ENCODE measurements at regions not wholly inside any gene's neighbourhood (a gene's known extent, or its start where the extent isn't known, plus 50 kb on each side); places are given as distances from the start of the nearest gene placed in this dataset.
"Not testable (repeated sequence)": the region's sequence is repeated elsewhere in the genome, so short reads cannot be mapped to it uniquely, and the experiment has no call there.

DNA sequence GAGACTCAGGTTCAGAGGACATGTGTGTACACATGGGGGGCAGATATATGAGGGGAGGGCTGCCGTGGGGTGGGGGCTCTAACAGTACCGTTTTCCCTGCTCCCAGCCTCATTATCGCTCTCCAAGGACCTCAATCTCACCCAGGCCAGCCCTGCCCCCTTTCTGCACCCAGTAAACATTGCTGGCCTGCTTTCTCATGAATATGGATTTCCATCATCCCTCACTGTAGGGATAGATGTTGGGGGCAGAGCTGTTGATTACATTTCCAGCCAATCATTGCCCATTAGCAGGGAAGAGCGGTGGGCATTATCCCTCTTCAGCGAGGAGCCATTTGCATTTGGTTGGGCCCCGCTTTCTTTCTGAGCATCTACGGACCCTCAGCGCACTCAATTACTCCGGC lies 273.8 kb downstream of the RPS6KC1 start:
- DNase-seq, result no peak

GRCh38 chr1:213325482-213325881 lies 274.4 kb downstream of the RPS6KC1 start:
- no peak for DNase-seq

DNA sequence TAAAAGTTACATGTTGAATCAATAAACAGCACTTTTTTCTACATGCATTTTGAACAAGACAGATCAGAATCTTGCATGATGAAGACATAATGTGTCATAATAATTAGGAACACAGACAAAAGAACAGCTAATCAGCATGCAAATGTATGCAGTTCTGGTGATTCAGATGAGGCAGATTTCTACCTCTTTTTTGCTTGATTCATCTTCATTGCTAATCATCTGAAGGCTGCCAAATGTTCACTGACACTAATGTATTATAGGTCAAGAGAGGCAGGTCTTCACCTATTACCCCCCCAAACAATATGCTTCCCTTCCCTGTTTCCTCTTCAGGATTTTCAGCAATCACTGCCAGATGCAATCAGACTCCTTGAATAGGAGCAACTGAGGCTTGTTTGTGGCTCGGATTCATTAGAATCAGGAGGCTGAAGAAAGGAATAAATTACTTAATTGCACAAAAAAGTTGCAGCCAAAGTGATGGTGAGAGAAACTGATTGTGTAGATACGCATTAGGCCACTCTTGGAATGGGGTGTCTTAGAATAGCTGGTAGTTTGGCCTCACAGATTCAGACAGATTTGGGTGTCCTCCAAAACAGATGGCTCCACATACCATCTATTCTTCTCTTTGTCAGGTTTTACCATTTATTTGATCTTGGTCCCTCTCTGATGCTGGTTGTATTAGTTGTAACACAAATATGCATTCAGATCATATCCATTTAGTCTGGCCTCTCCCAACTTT lies 275.4 kb downstream of the RPS6KC1 start:
- DNase-seq, result no peak

- DNase-seq, result no peak
Observed at GRCh38 chr1:213327017-213327667, 276.1 kb downstream of the RPS6KC1 start.

DNA sequence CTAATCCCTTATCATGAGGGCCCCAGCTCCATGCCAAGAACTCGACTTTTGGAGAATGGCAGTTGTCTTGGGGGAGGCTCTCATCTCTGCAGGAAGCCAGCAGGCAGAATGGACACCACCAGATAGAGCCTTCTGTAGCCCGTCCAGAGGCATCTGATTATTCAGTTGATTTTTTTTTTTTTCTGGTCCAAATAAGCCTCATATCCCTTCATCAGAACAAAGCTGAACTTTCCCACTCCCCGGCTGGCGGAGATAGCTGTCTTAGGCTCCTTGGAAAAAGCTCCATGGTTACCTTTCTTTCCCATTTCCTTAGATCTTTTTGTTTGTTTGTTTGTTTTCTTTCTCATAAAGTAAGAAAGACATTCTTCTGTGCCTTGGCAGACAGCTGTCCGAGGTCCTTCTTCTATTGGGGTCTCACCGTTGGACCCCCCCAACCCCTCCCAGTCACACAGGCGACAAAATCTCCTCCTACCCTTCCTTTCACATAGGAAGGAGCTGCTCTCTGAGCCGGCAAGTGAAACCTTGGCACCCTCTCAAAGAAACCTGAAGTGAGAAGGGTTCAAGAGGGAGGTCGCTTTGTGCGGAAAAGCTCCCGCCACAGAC lies 278.5 kb downstream of the RPS6KC1 start:
- no peak for DNase-seq

DNA sequence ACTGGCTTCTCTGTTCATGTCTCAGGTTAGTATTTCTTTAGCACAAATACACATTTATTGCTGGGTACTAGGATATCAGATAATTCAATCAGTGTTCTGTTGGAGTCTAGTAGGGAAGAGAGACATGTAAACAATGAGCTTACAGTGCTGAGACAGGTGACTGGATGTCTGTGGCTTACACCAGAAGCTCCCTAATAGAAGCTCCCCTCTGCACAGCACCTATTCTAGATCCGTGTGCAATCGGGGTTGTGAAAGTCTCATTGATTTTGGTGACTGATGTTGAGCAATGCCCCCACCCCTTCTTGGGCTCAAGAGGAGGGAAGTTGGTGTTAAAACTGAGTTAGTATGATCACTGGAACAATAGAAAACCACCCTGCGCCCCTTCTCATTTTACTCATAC lies 279.2 kb downstream of the RPS6KC1 start:
- DNase-seq, result no peak

DNA sequence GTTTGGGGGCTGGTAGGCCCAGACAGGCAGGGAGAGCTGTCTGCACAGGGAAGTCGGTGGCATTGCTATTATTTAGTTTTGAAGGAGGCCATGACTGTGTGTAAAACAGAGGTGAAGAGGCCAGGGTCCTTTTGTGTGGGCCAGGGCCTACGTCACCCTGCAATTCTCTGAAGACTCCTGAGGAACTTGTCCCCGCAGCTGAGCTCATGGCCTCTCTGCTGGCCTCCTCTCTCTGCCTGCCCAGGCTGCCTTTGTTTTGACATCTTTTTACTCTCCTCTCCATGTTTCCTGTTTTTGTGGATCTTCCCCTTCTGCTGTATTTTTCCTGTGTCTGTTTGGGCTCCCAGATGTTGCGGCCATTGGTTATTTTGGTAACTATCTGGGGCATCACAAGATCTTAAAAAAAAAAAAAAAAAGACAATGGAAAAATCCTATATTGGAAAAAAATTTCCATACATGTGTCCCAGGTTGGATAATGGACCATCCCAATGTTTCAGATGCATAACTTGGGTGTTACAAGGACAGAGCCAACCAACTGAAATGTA lies 280.7 kb downstream of the RPS6KC1 start:
- DNase-seq, result no peak

GRCh38 chr1:213332491-213332890 lies 281.4 kb downstream of the RPS6KC1 start:
- DNase-seq, result no peak

- no peak for DNase-seq
Observed at GRCh38 chr1:213333121-213333520, 282.1 kb downstream of the RPS6KC1 start.

GRCh38 chr1:213335084-213335483 lies 284.0 kb downstream of the RPS6KC1 start:
- DNase-seq, result no peak

DNA sequence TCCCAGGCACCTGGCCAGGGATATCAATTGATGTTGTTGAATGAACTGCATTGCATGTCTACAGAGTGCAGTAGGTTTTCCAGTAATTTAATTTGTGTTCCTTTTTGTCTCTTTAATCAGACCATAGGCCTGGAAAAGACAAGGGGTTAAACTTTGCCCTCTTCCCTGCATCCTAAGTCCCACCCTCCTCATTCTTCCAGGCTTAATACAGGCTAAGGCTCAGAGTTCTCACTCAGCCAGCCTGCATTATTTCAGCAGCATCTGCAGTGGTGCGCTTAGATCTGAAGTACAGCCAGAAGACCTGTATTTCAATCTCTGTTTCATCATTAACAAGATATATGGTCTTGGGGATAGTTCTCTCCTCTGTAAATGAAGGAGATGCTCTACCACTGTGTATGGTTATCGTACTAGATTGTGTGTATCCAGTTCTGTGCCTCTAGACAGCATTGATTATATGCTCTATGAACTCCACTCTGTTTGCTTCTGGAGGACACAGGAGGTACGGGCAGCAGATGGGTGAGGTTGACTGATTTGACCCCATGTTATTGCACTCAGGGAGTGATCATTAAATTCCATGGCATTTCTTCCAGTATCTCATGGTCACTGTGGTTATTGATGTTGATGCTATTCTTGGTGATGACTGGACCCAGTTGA lies 286.1 kb downstream of the RPS6KC1 start:
- DNase-seq, result no peak

- no peak for DNase-seq
Observed at GRCh38 chr1:213340593-213340992, 289.6 kb downstream of the RPS6KC1 start.

- no peak for DNase-seq
Observed at GRCh38 chr1:213345621-213346020, 294.6 kb downstream of the RPS6KC1 start.

- DNase-seq, result no peak
Observed at GRCh38 chr1:213357403-213357802, 306.4 kb downstream of the RPS6KC1 start.

DNA sequence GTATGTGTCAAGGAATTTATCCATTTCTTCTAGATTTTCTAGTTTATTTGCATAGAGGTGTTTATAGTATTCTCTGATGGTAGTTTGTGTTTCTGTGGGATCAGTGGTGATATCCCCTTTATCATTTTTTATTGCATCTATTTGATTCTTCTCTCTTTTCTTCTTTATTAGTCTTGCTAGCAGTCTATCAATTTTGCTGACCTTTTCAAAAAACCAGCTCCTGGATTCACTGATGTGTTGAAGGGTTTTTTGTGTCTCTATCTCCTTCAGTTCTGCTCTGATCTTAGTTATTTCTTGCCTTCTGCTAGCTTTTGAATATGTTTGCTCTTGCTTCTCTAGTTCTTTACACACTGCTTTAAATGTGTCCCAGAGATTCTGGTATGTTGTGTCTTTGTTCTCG lies 307.3 kb downstream of the RPS6KC1 start:
- DNase-seq, result not testable (repeated sequence)

- DNase-seq, result no peak
Observed at GRCh38 chr1:213362598-213362997, 311.6 kb downstream of the RPS6KC1 start.

- DNase-seq, result no peak
Observed at GRCh38 chr1:213366141-213366831, 315.2 kb downstream of the RPS6KC1 start.

DNA sequence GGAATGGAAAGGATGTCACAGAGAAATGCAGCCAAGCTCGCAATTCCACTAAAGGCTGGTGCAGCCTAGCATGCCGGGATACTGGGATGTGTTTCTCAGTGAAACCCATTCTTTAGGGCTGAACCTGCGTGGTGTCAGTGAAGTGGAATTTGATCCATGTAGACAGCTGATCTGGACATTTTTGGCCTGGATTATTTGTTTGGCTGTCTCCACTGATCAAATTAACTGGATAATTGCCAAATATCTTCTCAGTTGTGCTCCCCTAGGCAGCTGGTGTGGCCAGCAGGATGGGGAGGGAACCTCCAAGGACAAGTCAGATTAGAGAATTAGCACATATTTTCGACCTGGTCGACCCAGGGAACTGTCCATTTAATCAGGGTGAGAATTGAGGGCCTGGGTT lies 318.4 kb downstream of the RPS6KC1 start:
- DNase-seq, result no peak

DNA sequence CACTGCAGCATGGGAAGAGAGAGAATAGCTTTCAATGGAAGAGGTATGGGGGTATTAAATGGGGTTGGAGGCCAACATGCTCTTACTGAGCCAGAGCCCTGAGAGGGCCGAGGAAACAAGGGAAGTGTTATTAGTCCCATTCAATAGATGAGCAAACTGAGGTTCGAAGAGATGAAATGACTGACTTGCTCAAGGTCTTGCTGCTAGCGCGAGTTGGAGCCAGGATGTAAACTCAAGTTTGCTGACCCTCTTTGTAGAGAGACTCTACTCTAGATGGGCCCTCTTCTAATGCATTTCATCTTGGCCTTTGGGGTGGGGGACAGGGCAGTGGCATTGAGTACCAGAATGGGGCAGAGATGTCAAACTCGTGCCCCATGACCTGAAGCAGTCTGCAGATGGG lies 319.5 kb downstream of the RPS6KC1 start:
- DNase-seq, result no peak

- DNase-seq, result no peak
Observed at GRCh38 chr1:213371525-213371846, 320.4 kb downstream of the RPS6KC1 start.

- DNase-seq, result no peak
Observed at GRCh38 chr1:213371847-213372619, 321.0 kb downstream of the RPS6KC1 start.

- DNase-seq, result peak; percentile 19
Observed at GRCh38 chr1:213374369-213374768, 323.3 kb downstream of the RPS6KC1 start.

Measured in activated gamma-delta T cell treated with Interleukin-2 at 50 U/mL for 16 hours (primary cell).